DND-41 (cell line): ENCODE measurements at regions not wholly inside any gene's neighbourhood (a gene's known extent, or its start where the extent isn't known, plus 50 kb on each side); places are given as distances from the start of the nearest gene placed in this dataset.

ENCODE experiments used
- ATAC-seq: fragments of 200-7000 bp; cut with Tn5 transposase; 3 replicates; pipeline ENCODE4 v1.9.1; 2021; ENCODE audit warnings: low read depth; ENCODE audit not compliant: insufficient read depth
- DNase-seq: peaks from one replicate; pipeline ENCODE4 v3.0.0-alpha.2; 2020
- H2AFZ ChIP-seq: 2 replicates; pipeline ENCODE4 v1.6.0; 2012; ENCODE audit warnings: low read depth, low read length
- H3K27ac ChIP-seq: 2 replicates; pipeline ENCODE4 v1.5.1; 2012; ENCODE audit warnings: low read length, inconsistent platforms
- H3K27me3 ChIP-seq: fragments of 200-600 bp; sonication (generic); 2 replicates; pipeline ENCODE4 v1.6.0; 2012; ENCODE audit warnings: low read length, mild to moderate bottlenecking, inconsistent platforms; ENCODE audit not compliant: insufficient read depth, poor library complexity
- H3K36me3 ChIP-seq: 2 replicates; pipeline ENCODE4 v1.5.1; 2012; ENCODE audit warnings: low read length, inconsistent platforms; ENCODE audit not compliant: insufficient read depth
- H3K4me1 ChIP-seq: 2 replicates; pipeline ENCODE4 v1.5.1; 2012; ENCODE audit warnings: mild to moderate bottlenecking, low read length; ENCODE audit not compliant: insufficient read depth
- H3K4me2 ChIP-seq: 2 replicates; pipeline ENCODE4 v1.6.0; 2012; ENCODE audit warnings: mild to moderate bottlenecking, moderate library complexity, low read length, inconsistent platforms; ENCODE audit not compliant: insufficient read depth
- H3K4me3 ChIP-seq, 2 experiments: fragments of 200-600 bp in 1 of 2; shearing (Covaris generic) in 1 of 2; 2 replicates each; pipeline ENCODE4 v1.5.1; 2012 to 2016; ENCODE audit warnings: inconsistent platforms in 2 of 2, low read length in 2 of 2, mild to moderate bottlenecking in 2 of 2, low read depth in 1 of 2, moderate library complexity in 1 of 2
- H3K79me2 ChIP-seq: 2 replicates; pipeline ENCODE4 v1.6.0; 2012; ENCODE audit warnings: low read length, inconsistent platforms; ENCODE audit not compliant: insufficient read depth
- H3K9ac ChIP-seq: 2 replicates; pipeline ENCODE4 v1.6.0; 2012; ENCODE audit warnings: low read depth, mild to moderate bottlenecking, inconsistent platforms, low read length, moderate library complexity
- H3K9me3 ChIP-seq: 2 replicates; pipeline ENCODE4 v1.5.1; 2012; ENCODE audit warnings: low read length, moderate library complexity, mild to moderate bottlenecking, inconsistent platforms; ENCODE audit not compliant: insufficient read depth, severe bottlenecking
- H4K20me1 ChIP-seq: 2 replicates; pipeline ENCODE4 v1.6.0; 2012; ENCODE audit warnings: low read length; ENCODE audit not compliant: insufficient read depth
- CTCF ChIP-seq: IDR thresholded peaks from 2 replicates; pipeline ENCODE4 v1.5.1; 2012; ENCODE audit warnings: borderline replicate concordance, low read length, moderate library complexity, mild to moderate bottlenecking; ENCODE audit not compliant: poor library complexity, severe bottlenecking; ENCODE audit errors: extremely low read depth
- EZH2 ChIP-seq: IDR thresholded peaks from 3 replicates; pipeline ENCODE4 v1.6.1; 2012; ENCODE audit warnings: borderline replicate concordance, low read depth, mild to moderate bottlenecking, moderate library complexity, low read length, inconsistent platforms; ENCODE audit not compliant: severe bottlenecking

- ATAC-seq (no peak), DNase-seq (no peak)
- no peak overlapping the region for H3K27ac ChIP-seq
- H3K4me2 ChIP-seq = no peak overlapping the region
- no peaks in the 10 kb centered on the region for H4K20me1 ChIP-seq
- H3K4me1 ChIP-seq = no peaks in the 10 kb centered on the region
- H3K79me2 ChIP-seq = no peaks in the 10 kb centered on the region
- no peak overlapping the region for H3K4me3 ChIP-seq
- no peak for TF ChIP-seq EZH2
- no peak for TF ChIP-seq CTCF
- H2AFZ ChIP-seq = no peak overlapping the region
- H3K27me3 ChIP-seq = peaks cover 11% of the 10 kb centered on the region
- no peaks in the 10 kb centered on the region for H3K9me3 ChIP-seq
- H3K36me3 ChIP-seq = no peaks in the 10 kb centered on the region
- no peak overlapping the region for H3K9ac ChIP-seq
Observed at GRCh38 chr5:96506376-96506775, 73.3 kb upstream of the PCSK1 start.

- Histone ChIP-seq H3K4me3 (no peak overlapping the region), H3K4me2 (no peak overlapping the region), H3K27me3 (peaks cover 11% of the 10 kb centered on the region), H3K9me3 (no peaks in the 10 kb centered on the region), H3K4me1 (no peaks in the 10 kb centered on the region), H3K79me2 (no peaks in the 10 kb centered on the region), H2AFZ (no peak overlapping the region), H3K9ac (no peak overlapping the region), H3K27ac (no peak overlapping the region), H3K36me3 (no peaks in the 10 kb centered on the region), H4K20me1 (no peaks in the 10 kb centered on the region)
- DNase-seq (no peak), ATAC-seq (no peak)
- no peak for TF ChIP-seq CTCF
- no peak for TF ChIP-seq EZH2
Observed at GRCh38 chr5:96506866-96507527, 73.9 kb upstream of the PCSK1 start.

- no peaks in the 10 kb centered on the region for H3K36me3 ChIP-seq
- peaks cover 14% of the 10 kb centered on the region for H3K27me3 ChIP-seq
- no peak overlapping the region for H3K4me2 ChIP-seq
- H3K9ac ChIP-seq = no peak overlapping the region
- H3K27ac ChIP-seq = no peak overlapping the region
- no peak for ATAC-seq
- H3K4me1 ChIP-seq = no peaks in the 10 kb centered on the region
- H2AFZ ChIP-seq = no peak overlapping the region
- DNase-seq = no peak
- no peaks in the 10 kb centered on the region for H3K9me3 ChIP-seq
- no peaks in the 10 kb centered on the region for H3K79me2 ChIP-seq
- no peak for TF ChIP-seq CTCF
- no peak for TF ChIP-seq EZH2
- H3K4me3 ChIP-seq = no peak overlapping the region
- H4K20me1 ChIP-seq = no peaks in the 10 kb centered on the region
Observed at GRCh38 chr5:96509316-96509715, 76.3 kb upstream of the PCSK1 start.
